Left ventricle myocardium superior (tissue), 1 donor: ENCODE measurements at regions not wholly inside any gene's neighbourhood (a gene's known extent, or its start where the extent isn't known, plus 50 kb on each side); places are given as distances from the start of the nearest gene placed in this dataset.

Experiments used
- ATAC-seq: fragments of 200-7000 bp; cut with Tn5 transposase; one replicate; pipeline ENCODE4 v1.9.1; 2020; ENCODE audit warnings: mild to moderate bottlenecking, moderate library complexity
- DNase-seq: peaks from one replicate; pipeline ENCODE4 v3.0.0-alpha.2; 2020
- intact Hi-C: fragments of 100-400 bp; cut with micrococcal nuclease; formaldehyde crosslinking; loops from one replicate; pipeline ENCODE4 v1.11.0; 2022
- donor health status: DM: no; HTN: yes; CAD: no; lungs with severe emphysema.

DNA sequence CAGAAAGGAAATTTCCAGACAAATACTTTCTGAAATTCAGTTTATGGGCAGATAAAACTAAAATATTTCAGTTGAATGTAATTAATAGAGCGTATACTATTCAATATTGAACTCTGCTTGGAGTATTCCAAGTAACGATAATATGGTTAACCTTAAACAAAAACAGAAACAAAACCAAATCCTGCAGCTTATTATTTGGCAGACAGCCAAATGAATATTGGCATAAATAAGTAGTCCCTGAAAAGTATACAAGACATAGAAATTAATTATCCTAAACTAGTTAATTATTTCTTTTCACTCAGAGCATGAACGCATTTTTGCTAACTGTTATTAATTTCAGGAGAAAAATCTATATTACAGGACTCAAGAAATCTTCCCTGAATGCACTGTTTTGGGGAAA, 1574.0 kb downstream of the MAT2B start:
- ATAC-seq (no peak), DNase-seq (no peak)
- intact Hi-C loops: no loop called here

DNA sequence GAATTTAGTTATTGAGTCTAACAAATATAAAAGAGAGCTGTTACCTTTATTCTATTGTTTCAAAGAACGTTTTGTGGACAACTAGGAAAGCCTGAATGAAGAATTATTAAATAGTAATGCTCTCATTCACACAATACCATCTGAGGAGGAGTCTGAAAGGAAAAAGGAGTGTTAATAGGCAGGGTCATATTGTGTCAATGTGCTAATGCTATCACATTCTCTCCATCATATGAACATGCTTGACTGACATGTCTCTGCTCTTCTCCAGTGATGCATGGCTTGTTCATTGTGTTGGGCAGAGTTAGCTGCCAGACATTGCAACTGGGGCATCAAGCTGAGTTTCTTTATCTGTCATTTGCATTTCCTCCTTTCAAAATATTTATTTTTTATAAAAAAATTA, 1578.0 kb downstream of the MAT2B start:
- DNase-seq (no peak), ATAC-seq (no peak)
- intact Hi-C loops: no loop called here

DNA sequence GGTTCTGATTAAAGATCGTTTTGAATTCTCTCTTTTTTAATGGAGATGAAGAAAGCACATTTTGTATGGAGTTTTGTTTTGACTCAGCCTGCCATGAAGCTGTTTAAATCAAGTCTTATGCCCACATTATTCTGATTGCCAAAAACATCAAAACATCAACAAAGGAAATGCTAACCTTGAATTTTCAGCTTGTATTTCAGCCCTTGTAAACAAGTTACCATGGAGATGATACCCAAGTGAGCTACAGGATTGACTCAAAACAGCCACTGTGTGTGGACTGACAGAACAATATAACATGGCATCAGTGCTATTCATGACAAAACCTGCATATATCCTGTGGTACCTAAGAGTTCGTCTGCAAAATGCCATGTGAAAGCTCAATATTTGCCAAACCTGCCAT, 1581.0 kb downstream of the MAT2B start:
- ATAC-seq (no peak), DNase-seq (no peak)
- intact Hi-C loops: no loop called here

DNA sequence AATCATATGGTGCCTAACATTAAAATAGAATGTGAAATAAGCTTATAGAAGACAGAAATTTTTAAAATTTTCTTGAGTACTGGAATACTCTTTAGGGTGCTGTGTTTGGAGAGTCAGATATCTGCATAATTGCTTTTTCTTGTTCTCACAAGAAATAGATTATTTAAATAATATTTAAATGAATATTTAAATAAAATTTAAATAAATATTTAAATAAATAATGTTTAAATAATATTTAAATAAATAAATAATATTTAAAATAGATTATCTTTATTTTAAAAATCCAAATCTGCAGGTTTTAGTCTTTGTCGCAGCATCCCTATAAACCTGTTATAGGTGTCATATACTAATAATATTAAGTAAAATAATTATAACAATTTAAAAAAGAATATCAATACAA, 1589.4 kb downstream of the MAT2B start:
- intact Hi-C loops: no loop called here
- DNase-seq: no peak
- ATAC-seq: no peak

DNA sequence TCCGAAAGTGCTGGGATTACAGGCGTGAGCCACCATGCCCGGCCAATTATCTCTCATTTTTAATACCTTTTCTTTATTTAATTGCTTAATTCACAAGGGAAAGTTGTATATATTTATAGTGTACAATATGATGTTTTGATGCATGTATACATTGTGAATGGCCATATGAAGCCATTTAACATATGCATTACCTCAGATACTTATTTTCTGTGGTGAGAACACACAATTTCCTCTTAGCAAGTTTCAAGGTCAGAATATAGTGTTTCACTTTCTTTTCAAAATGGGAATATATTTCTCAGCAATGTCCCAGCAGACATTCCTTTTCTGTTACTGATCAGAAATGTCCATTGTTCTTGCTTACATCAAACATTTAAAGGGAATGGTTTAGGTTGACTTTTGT, 1596.3 kb downstream of the MAT2B start:
- intact Hi-C loops: no loop called here
- no peak for ATAC-seq

DNA sequence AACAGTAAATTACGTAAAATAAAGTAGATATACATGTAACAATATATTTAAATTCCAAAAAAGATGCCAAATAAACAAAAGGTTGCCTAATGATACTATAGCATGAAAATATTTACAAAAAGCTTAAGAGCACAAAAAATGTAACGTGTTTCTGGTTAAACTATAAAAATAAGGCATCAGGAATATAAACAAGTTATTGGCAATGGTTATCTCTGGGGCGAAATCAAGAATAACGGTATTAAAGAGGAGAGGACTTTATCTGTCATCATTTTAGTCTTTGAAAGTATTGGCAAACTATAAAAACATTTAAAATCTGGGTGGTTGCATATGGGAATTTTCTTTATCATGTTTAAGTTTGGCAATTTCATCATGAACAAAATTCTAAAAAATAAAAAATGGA, 1599.2 kb downstream of the MAT2B start:
- DNase-seq: no peak
- no peak for ATAC-seq
- intact Hi-C loops: no loop called here

More for the DNA sequence above, 1596.3 kb downstream of the MAT2B start:
- no peak for DNase-seq

DNA sequence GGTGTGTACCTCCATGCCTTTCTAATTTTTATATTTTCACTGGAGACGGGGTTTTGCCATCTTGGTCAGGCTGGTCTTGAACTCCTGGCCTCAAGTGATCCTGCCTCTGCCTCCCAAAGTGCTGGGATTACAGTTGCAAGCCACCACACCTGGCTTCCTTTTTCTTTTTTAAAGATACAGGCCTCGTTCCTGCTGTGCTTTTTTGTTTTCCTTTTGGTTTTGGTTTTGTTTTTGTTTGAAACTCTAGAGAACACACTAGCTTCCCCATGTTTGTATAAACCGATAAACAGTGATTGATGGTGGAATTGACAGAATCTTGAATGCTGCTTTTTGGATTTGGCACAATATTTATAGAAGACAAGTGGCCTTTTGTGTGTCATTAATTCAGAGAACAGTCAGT, 1603.4 kb downstream of the MAT2B start:
- DNase-seq (no peak), ATAC-seq (no peak)
- intact Hi-C loops: no loop called here

DNA sequence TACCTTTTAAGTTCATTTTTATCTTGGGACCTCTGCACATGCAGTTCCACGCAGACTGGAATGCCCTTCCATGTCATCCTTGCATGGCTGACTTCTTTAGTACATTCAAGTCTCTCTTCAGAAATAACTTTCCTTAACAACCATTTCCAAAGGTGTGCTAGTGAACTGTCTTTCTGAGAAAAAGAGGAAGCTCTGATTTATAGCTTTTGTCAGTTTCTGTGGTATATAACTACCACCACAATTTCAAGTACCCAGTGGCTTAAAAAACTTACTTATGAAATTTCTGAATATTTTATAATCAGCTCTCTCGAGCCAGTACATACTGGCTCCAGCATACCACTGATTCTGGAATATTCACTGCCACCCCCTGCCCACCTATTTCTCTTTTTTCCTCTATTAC, 1613.8 kb downstream of the MAT2B start:
- no peak for DNase-seq
- no peak for ATAC-seq
- intact Hi-C loops: no loop called here

DNA sequence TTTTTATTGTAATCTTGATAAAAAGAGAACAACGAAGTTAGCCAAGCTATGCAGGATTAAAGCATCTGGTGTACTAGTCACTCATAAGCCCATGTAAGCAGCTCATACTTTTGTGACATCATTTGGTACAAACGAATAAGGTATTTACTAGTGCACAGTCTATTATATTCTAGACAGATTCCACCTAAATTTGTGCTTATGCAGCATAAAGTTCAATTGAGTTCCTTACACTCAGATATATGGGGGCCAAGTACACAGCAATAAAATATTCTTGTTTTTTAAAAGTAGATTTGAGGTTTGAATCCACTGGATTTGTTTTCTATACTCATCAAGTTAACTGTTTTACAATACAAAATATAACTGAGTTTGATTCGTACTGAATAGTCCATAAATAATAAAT, 1621.2 kb downstream of the MAT2B start:
- intact Hi-C loops: no loop called here
- ATAC-seq: no peak
- DNase-seq: no peak

DNA sequence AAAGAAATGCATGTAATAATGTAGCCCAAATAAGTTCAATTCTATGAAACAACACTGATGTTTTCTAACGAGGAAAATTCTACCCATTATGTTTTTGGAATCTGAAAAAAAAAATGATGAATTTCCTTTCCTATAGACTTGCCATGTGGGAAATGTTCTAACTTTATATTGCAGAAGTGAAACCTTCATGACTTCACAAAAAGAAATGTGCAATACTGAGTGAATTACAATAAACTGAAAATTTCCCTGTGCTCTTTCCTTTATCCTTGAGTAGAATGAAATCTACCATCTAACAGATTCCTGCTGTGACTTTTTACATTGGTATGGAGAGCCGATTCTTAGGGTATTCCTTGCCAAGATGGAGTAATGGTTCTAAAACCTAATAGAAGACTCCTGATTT, 1622.5 kb downstream of the MAT2B start:
- intact Hi-C loops: no loop called here
- ATAC-seq (no peak), DNase-seq (no peak)

DNA sequence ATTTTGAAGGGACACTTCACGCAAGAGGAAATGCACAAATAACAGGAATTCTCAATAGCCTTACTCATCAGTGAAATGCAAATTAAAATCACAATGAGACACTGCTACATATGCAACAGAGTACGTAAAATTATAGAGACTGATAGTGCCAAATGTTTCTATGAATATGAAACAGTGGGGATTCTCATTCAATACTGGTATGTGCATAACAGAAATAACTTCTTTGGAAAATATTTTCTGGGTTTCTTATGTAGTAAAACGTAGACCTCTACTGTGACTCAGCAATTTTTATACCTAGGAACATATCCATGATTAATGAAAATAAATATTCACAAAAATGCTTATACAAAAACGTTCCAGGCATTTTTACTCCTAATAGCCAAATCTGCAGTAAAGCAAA, 1625.2 kb downstream of the MAT2B start:
- intact Hi-C loops: no loop called here
- no peak for ATAC-seq
- no peak for DNase-seq

DNA sequence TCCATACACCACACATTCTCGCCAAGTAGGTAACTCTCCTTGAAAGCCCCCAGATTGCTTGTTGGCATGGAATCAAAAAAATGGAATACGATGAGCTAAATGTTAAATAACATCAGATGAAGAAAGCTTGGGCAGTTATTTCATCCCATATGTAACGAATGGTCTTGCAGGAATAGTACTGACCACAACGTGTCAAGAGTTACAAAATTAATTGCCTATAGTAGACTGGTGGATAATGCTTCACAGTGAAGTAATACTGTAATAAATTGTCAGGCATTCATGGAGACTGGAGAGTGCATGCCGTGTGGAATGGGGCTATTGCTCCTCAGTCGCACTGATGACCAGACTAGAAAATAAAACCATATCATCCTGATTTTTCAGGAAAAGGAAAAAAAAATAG, 1628.7 kb downstream of the MAT2B start:
- ATAC-seq: no peak
- DNase-seq: no peak
- intact Hi-C loops: no loop called here

DNA sequence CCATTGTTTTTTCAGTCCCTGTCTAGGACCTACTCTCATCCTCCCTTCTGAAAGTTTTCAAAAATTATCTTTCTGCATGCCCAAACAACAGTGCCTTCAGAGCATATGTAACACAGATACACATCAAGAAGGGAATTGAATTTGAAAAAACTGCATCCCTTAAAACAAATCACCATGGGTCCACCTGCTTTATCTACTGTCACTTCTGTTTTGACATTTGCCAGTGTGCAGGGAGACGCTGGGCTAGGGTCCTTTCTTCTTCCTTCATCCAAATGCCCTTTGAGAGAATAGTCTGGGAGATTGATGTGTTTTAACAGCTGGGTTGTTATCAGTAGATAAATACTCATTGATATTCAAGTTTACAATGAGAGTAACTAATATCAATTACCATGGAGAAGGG, 1630.1 kb downstream of the MAT2B start:
- DNase-seq: no peak

DNA sequence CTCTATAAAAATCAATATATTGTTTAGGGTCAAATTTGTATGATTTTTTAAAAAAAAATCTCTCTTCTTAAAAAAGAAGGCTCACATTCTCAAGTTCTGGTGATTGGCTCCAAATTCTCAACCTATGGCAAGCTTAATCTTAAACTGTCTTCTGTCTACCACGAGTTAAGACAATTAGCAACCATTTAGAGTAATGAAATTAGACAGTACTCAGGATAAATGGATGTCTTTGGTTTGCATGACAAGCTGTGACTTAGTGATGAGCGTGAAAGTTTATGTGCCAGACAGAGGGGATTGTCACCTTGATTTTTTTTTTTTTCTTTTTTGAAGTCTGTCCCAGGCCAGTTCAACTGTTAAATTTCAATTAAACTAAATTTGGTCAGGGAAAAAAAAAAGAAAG, 1632.3 kb downstream of the MAT2B start:
- intact Hi-C loops: no loop called here
- DNase-seq (no peak), ATAC-seq (no peak)

More for the DNA sequence above, 1630.1 kb downstream of the MAT2B start:
- intact Hi-C loops: no loop called here
- no peak for ATAC-seq

DNA sequence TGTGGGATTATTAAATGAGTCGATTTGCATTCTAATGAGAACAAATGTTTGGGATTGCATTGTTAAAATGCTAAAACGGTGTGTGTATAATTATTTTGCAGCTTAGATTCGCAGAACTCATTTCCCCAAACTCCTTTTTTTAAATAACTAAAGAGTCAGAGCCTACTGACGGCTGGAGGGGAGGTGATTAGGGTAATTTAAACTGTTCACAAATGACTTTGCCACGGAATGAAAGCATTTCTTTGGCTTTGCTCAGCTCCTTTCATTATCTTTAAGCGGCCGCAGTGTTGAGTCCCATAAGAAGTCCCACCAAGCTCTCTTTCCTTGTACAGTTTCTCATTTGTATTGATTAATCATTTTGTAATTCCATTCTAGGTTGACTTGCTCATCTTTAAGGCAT, 1632.8 kb downstream of the MAT2B start:
- ATAC-seq: no peak
- intact Hi-C loops: no loop called here
- DNase-seq: no peak

DNA sequence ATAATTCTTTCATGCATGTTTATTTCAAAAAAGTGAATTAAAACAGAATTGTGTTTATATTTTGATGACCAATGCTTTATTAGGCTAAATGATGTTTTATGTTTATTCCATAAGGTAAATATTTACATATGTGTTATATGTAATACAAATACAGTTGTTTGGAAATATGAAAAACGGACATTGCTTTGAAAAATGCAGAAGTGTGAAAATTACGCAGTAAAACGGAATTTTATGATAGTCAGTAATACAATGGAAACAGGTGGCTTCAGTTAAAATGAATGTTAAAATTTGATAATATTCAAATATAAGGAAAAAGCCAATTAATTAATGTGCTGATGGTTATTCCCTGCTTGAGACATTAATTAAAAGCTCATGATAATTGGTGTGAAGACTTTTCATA, 1633.8 kb downstream of the MAT2B start:
- ATAC-seq (no peak), DNase-seq (no peak)
- intact Hi-C loops: no loop called here

DNA sequence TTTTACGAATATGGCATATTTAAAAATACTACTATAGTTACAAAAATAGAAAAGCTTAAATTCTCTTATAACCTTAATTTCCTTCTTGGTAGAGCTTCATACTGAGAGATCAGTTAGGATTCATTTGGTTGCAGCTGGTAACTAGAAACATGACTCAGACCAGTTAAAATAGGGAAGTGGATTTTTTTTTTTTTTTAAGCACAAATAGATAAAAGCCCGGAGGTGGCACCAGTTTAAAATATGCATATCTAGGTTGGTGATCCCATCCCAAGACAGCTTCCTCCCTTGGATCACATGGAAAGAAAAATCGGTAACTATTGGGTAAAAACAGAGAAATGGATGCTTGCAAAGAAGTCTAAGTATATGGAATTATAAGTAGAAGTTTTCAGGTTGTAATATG, 1634.3 kb downstream of the MAT2B start:
- intact Hi-C loops: no loop called here
- DNase-seq (no peak), ATAC-seq (no peak)

DNA sequence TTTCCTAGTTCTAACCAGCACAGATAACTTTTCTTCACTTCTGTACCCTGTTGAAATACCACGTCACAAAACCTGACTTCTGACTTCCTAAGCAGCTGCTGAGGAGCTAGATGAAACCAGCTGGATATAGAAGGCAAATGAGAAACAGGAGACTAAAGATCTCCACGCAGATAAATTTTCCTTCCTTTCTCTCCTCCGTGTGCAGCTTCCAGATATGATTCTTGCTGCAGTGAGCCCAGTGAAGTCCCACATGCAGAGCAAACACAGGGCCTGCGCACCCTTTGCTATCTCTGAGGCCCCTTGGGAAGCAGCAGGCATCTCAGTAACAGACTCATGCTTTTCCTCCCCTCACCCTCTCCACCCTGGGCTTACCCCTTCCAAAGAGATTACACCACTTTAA, 1638.3 kb downstream of the MAT2B start:
- intact Hi-C loops: no loop called here
- no peak for ATAC-seq
- no peak for DNase-seq

DNA sequence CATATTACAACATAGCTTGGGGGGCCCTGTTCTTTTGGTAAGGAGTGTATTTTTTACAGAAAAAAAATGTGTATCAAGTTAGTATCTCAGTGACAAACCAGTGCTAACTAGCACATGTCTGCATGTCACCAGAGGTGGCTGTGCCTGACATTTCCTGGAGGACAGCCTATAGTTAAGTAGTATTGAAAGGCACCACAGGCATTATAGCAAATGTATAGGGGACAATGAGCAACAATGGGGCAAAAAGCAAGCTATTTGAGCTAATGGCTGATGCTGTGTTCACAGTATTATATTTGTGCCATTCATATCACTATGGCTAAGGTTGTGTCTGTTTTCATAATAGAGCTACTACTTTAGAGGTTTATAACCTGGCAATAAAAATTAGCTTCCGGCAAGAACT, 1644.0 kb downstream of the MAT2B start:
- no peak for ATAC-seq
- intact Hi-C loops: no loop called here
- no peak for DNase-seq

DNA sequence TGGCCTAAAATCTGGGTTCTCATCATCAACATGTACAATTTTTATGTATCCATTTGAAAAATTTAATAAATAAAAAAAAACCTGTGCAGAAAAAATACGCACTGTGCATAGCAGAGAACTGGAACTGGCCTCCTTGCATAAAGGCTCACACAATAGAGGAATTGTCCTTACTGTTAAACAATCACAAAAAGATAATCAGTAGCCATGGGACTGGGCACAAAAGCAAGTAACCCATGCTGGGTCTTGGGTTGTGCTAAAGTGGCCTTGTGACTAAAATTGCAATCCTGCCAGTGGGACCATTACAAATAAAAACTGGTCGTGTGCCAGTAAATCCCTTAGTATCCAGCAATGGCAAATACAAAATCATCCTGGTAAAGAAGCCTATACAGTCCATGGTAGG, 1646.6 kb downstream of the MAT2B start:
- DNase-seq (no peak), ATAC-seq (no peak)
- intact Hi-C loops: no loop called here

DNA sequence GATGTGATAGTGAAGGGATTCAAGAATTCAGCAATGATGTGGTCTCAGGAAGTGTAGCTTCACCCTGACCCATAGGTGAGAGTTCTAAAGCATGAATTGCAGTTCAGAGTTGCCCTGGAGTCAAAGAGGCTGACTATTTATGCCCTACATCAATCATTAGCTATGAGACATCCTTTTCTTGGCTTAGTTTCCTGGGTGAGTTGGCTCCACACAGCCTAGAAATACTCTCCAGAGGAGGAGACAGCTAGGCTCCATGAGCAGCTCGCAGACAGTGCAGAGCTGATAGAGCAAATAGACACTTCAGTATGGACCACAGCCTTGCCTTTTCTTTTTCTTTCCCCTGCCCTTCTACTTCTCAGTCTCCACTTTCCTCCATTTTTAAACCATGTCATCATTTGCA, 1651.8 kb downstream of the MAT2B start:
- no peak for ATAC-seq
- intact Hi-C loops: no loop called here
- no peak for DNase-seq

DNA sequence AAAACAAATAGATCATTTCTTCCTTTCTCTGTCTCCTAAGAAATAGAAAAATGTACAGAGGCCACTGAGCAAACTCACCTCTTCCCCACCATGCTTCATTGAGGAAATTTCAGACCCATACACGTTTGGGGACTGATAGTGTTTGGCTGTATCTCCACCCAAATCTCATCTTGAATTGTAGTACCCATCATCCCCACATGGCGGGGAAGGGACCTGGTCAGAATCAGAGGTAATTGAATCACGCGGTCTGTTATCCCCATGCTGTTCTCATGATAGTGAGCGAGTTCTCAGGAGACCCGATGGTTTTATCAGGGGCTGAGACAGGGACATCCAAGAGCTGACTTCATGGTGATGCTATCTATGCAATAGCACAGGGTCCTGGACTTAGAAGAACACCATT, 1655.8 kb downstream of the MAT2B start:
- intact Hi-C loops: no loop called here
- DNase-seq (no peak), ATAC-seq (no peak)

DNA sequence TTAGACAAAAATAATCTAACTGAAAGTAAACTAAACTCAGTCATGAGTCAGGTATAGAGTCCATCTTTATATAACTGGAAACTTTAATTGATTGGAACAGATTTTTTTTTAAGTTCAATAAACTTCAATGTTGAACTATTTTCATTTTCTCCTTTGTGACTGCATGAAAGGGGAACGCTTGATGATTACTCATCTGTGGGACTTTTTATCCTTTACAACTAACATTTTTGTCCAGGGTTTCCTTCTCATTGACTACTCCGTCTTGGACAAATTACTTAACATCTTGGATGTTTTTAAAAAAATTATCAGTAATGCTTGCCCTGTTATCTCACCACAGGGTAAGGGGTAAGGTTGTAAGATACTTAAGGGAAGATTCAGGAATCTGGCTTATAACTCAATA, 1658.4 kb downstream of the MAT2B start:
- ATAC-seq (no peak), DNase-seq (no peak)
- intact Hi-C loops: no loop called here
